Natural killer cell (primary cell): ENCODE measurements at regions not wholly inside any gene's neighbourhood (a gene's known extent, or its start where the extent isn't known, plus 50 kb on each side); places are given as distances from the start of the nearest gene placed in this dataset.

Source experiments
- ATAC-seq, 3 donors: fragments of 150-1000 bp in 2 of 3; fragments of 200-7000 bp in 1 of 3; cut with Tn5 transposase; 1 replicate in 1 of 3; 2 replicates in 2 of 3; pipeline ENCODE4 v1.10.0; 2021; ENCODE audit warnings: mild to moderate bottlenecking in 2 of 3, moderate library complexity in 2 of 3
- DNase-seq, 2 donors: peaks; one replicate each; pipeline versions ENCODE4 v3.0.0 to v3.0.0-alpha.2; 2013 to 2021; ENCODE audit warnings: mixed read lengths in 1 of 2
- H3K27ac ChIP-seq: one replicate; pipeline ENCODE4 v1.5.1; 2013; ENCODE audit warnings: mild to moderate bottlenecking, low read length
- H3K27me3 ChIP-seq: one replicate; pipeline ENCODE4 v1.6.1; 2013; ENCODE audit warnings: low read length; ENCODE audit not compliant: control insufficient read depth, insufficient read depth
- H3K36me3 ChIP-seq: one replicate; pipeline ENCODE4 v1.6.1; 2013; ENCODE audit warnings: low read length; ENCODE audit not compliant: control insufficient read depth, insufficient read depth
- H3K4me1 ChIP-seq: one replicate; pipeline ENCODE4 v1.6.1; 2013; ENCODE audit warnings: low read length; ENCODE audit not compliant: control insufficient read depth, insufficient read depth
- H3K4me3 ChIP-seq: one replicate; pipeline ENCODE4 v1.5.1; 2013; ENCODE audit warnings: low read length
- H3K9me3 ChIP-seq: one replicate; pipeline ENCODE4 v1.6.1; 2013; ENCODE audit warnings: low read length; ENCODE audit not compliant: control insufficient read depth, insufficient read depth
- H3K27ac Mint-ChIP-seq, 2 donors: one replicate each; pipeline ENCODE4 v1.8.0; 2022; ENCODE audit warnings: mild to moderate bottlenecking in 2 of 2, mixed read lengths in 2 of 2, moderate library complexity in 1 of 2
- H3K27me3 Mint-ChIP-seq, 2 donors: one replicate each; pipeline ENCODE4 v1.8.0; 2022; ENCODE audit warnings: low read depth in 2 of 2, mixed read lengths in 2 of 2
- H3K36me3 Mint-ChIP-seq: one replicate; pipeline ENCODE4 v1.8.0; 2022; ENCODE audit warnings: mixed read lengths
- H3K4me1 Mint-ChIP-seq, 2 donors: one replicate each; pipeline ENCODE4 v1.8.0; 2022; ENCODE audit warnings: mixed read lengths in 2 of 2
- H3K4me3 Mint-ChIP-seq: one replicate; pipeline ENCODE4 v1.8.0; 2022; ENCODE audit warnings: mild to moderate bottlenecking, moderate library complexity, mixed read lengths
- H3K9me3 Mint-ChIP-seq, 2 donors: one replicate each; pipeline ENCODE4 v1.8.0; 2022; ENCODE audit warnings: mixed read lengths in 2 of 2
- WGBS: methylation state at CpG from one replicate; pipeline ENCODE4 v1.1.7; 2013; ENCODE audit warnings: missing lambda C conversion rate; ENCODE audit not compliant: insufficient coverage; 5-methylcytosine and 5-hydroxymethylcytosine counted together
- intact Hi-C: fragments of 100-400 bp; cut with micrococcal nuclease; formaldehyde crosslinking; loops from one replicate; pipeline ENCODE4 v1.14.2; 2022
- TF ChIP-seq, protein P1 (sequence below): fragments of 200-600 bp; IDR thresholded peaks from one replicate; pipeline ENCODE4 v1.8.0; 2022; ENCODE audit warnings: antibody characterized with exemption

DNA sequence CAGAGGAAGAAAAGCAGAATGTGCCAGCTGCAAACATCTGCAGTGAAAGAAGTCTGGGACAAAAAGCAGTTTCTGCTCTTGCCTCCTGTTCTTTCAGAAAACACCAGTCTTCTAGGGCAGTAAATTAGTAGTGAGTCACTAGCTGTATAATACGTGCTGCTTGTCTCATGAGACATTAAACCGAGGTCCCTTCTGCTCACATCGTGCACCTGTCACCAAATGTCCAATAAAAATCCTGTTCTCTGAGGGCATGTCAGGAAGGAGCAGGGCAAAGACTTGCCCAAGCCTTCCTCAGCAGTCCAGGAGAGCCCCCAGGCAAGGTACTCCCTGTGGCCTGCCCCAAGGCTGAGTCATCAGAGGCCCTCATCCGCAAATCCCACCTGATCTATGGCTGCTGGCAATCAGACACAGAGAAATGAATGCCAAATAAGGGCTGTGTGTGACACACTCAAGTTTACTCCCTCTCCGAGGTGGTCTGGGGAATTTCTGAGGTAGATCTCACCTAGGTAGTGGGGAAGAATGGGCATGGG, 255.3 kb upstream of the SMARCA2 start:
- Mint-ChIP-seq H3K4me1 (no peaks in the 10 kb centered on the region), H3K4me3 (no peak overlapping the region), H3K27me3 (no peaks in the 10 kb centered on the region), H3K36me3 (no peaks in the 10 kb centered on the region), H3K27ac (no peak overlapping the region), H3K9me3 (peaks cover 2 to 5% of the 10 kb centered on the region in 2 donors)
- TF ChIP-seq, protein P1, sequence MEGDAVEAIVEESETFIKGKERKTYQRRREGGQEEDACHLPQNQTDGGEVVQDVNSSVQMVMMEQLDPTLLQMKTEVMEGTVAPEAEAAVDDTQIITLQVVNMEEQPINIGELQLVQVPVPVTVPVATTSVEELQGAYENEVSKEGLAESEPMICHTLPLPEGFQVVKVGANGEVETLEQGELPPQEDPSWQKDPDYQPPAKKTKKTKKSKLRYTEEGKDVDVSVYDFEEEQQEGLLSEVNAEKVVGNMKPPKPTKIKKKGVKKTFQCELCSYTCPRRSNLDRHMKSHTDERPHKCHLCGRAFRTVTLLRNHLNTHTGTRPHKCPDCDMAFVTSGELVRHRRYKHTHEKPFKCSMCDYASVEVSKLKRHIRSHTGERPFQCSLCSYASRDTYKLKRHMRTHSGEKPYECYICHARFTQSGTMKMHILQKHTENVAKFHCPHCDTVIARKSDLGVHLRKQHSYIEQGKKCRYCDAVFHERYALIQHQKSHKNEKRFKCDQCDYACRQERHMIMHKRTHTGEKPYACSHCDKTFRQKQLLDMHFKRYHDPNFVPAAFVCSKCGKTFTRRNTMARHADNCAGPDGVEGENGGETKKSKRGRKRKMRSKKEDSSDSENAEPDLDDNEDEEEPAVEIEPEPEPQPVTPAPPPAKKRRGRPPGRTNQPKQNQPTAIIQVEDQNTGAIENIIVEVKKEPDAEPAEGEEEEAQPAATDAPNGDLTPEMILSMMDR, result no peak
- Histone ChIP-seq H3K27ac (no peak overlapping the region), H3K4me3 (no peak overlapping the region), H3K27me3 (no peaks in the 10 kb centered on the region), H3K9me3 (no peaks in the 10 kb centered on the region), H3K36me3 (no peaks in the 10 kb centered on the region), H3K4me1 (no peaks in the 10 kb centered on the region)
- WGBS, result 94% methylated on average over 5 of the region's 5 CpGs
- intact Hi-C loops, result no loop called here
- DNase-seq (no peak), ATAC-seq (no peak)

DNA sequence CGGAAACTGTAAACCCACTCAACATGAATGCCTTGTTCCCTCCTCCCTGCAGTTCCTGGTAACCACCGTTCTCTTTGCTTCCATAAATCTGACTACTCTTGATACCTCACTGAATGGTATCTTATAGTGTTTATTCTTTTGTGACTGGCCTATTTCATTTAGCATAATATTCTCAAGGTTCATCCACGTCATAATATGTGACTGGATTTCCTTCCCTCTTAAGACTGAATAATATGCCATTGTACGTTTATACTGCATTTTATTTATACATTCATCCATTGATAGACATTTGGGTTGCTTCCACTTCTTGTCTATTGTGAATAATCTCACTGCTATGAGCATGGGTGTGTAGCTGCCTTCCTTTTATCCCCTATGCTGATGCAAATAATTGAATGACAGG, 253.3 kb upstream of the SMARCA2 start:
- Mint-ChIP-seq H3K27ac (no peak overlapping the region), H3K9me3 (peaks cover 0 to 2% of the 10 kb centered on the region in 2 donors), H3K4me1 (no peaks in the 10 kb centered on the region), H3K27me3 (no peaks in the 10 kb centered on the region), H3K4me3 (no peak overlapping the region), H3K36me3 (no peaks in the 10 kb centered on the region)
- TF ChIP-seq, protein P1, result no peak
- Histone ChIP-seq H3K27me3 (peaks cover 2% of the 10 kb centered on the region), H3K4me3 (no peak overlapping the region), H3K36me3 (no peaks in the 10 kb centered on the region), H3K9me3 (no peaks in the 10 kb centered on the region), H3K4me1 (no peaks in the 10 kb centered on the region), H3K27ac (no peak overlapping the region)
- ATAC-seq, result no peak
- intact Hi-C loops, result no loop called here
- 69% methylated on average over 3 of the region's 4 CpGs for WGBS
- DNase-seq, result no peak

DNA sequence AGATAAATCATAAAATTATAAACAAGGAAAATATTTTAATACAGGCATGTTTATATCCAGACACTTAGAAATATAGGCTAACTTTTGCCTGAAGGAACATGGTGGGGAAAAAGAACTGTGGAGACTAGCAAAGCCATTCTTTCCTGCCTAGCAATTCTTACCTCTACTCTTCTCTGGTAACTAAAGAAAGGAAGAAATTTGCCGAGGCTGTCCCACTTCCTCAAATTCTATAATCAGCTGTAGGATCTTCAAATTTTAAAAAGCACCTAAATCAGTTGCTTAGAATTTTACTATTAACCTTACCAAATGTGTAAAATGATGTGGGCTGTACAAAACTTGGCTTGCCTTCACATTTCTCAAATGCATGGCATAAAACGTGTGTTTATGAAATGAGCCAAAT, 249.1 kb upstream of the SMARCA2 start:
- WGBS, result 71% methylated on average over 1 of the region's 2 CpGs
- Mint-ChIP-seq H3K36me3 (no peaks in the 10 kb centered on the region), H3K27ac (no peak overlapping the region), H3K9me3 (peaks cover 0 to 2% of the 10 kb centered on the region in 2 donors), H3K27me3 (peaks cover 0 to 4% of the 10 kb centered on the region in 2 donors), H3K4me1 (peaks cover 0 to 4% of the 10 kb centered on the region in 2 donors), H3K4me3 (no peak overlapping the region)
- ATAC-seq (no peak), DNase-seq (no peak)
- no peaks in the 10 kb centered on the region for H3K36me3 ChIP-seq
- TF ChIP-seq, protein P1, result no peak
- H3K27me3 ChIP-seq, result peaks cover 2% of the 10 kb centered on the region
- intact Hi-C loops, result no loop called here
- H3K9me3 ChIP-seq, result no peaks in the 10 kb centered on the region
- H3K27ac ChIP-seq, result no peak overlapping the region
- no peaks in the 10 kb centered on the region for H3K4me1 ChIP-seq
- no peak overlapping the region for H3K4me3 ChIP-seq

DNA sequence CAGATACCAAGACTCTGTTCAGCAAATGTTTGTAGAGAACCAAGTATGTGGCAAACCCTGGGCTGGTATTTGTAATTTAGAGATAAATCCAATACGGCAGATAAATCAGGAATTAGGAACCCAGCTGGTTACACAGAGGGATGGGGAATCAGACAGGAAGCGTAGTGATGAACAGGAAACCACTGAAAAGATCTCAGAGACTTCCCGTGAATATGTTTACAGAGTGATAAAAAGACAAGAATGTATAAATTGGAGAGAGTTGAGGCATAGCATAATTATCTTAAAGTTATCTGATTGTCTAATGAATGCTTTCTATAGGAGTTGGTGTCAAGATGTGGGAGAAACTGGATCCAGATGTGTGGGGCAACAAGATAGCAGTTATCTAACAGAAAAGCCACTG, 246.6 kb upstream of the SMARCA2 start:
- no peak overlapping the region for H3K4me3 ChIP-seq
- peaks cover 2% of the 10 kb centered on the region for H3K27me3 ChIP-seq
- H3K9me3 ChIP-seq, result no peaks in the 10 kb centered on the region
- no peaks in the 10 kb centered on the region for H3K36me3 Mint-ChIP-seq
- no peak overlapping the region for H3K27ac Mint-ChIP-seq
- ATAC-seq (no peak), DNase-seq (no peak)
- intact Hi-C loops, result no loop called here
- WGBS, result 39% methylated on average over 3 of the region's 3 CpGs
- H3K36me3 ChIP-seq, result no peaks in the 10 kb centered on the region
- TF ChIP-seq, protein P1, result no peak
- H3K27me3 Mint-ChIP-seq, result peaks cover 0 to 4% of the 10 kb centered on the region in 2 donors
- H3K4me3 Mint-ChIP-seq, result no peak overlapping the region
- no peaks in the 10 kb centered on the region for H3K9me3 Mint-ChIP-seq
- no peak overlapping the region for H3K27ac ChIP-seq
- H3K4me1 Mint-ChIP-seq, result peaks cover 0 to 4% of the 10 kb centered on the region in 2 donors
- H3K4me1 ChIP-seq, result no peaks in the 10 kb centered on the region
